HEK293 (cell line): ENCODE measurements at regions not wholly inside any gene's neighbourhood (a gene's known extent, or its start where the extent isn't known, plus 50 kb on each side); places are given as distances from the start of the nearest gene placed in this dataset.

Experiments used
- CTCF ChIA-PET: fragments of 350-600 bp; formaldehyde crosslinking; extraction: SDS; loops from one replicate; lab custom pipeline; 2021; ENCODE audit warnings: antibody characterized with exemption; lab: Yijun Ruan, JAX
- POLR2A ChIA-PET: fragments of 300-600 bp; formaldehyde crosslinking; extraction: SDS; loops from one replicate; lab custom pipeline; 2020; ENCODE audit warnings: antibody characterized with exemption, inconsistent platforms; lab: Yijun Ruan, JAX
- H3K27ac ChIP-seq: fragments of 200-500 bp; sonication (Bioruptor generic); 2 replicates; pipeline ENCODE4 v1.5.1; 2014; ENCODE audit warnings: low read depth, low read length, control low read depth, inconsistent platforms; ENCODE audit errors: extremely low read depth
- H3K36me3 ChIP-seq, 2 experiments: fragments of 200-500 bp in 1 of 2; sonication (Bioruptor generic) in 1 of 2; 1 replicate in 1 of 2; 2 replicates in 1 of 2; pipeline ENCODE4 v1.5.1; 2014 to 2017; ENCODE audit warnings: inconsistent platforms in 2 of 2, low read length in 2 of 2; ENCODE audit not compliant: control insufficient read depth in 2 of 2, insufficient read depth in 1 of 2
- H3K4me1 ChIP-seq: fragments of 200-500 bp; sonication (Bioruptor generic); 2 replicates; pipeline ENCODE4 v1.5.1; 2014; ENCODE audit warnings: mild to moderate bottlenecking, low read length, inconsistent platforms; ENCODE audit not compliant: control insufficient read depth, insufficient read depth
- H3K4me3 ChIP-seq: 2 replicates; pipeline ENCODE4 v1.5.1; 2011; ENCODE audit warnings: low read depth, mild to moderate bottlenecking, control low read depth, low read length, moderate library complexity
- H3K9me3 ChIP-seq: fragments of 200-500 bp; sonication (Bioruptor generic); 2 replicates; pipeline ENCODE4 v1.5.1; 2014; ENCODE audit warnings: low read depth, low read length, inconsistent platforms; ENCODE audit not compliant: control insufficient read depth, insufficient read depth
- CTCF ChIP-seq: fragments of 450-650 bp; formaldehyde crosslinking; IDR thresholded peaks from 2 replicates; pipeline ENCODE4 v1.5.1; 2016; ENCODE audit warnings: missing biosample characterization, missing genetic modification characterization
- KLF1 ChIP-seq: fragments of 450-650 bp; formaldehyde crosslinking; IDR thresholded peaks from 2 replicates; pipeline ENCODE4 v1.5.1; 2016; ENCODE audit warnings: missing biosample characterization, missing genetic modification characterization
- MYNN ChIP-seq: fragments of 450-650 bp; formaldehyde crosslinking; IDR thresholded peaks from 2 replicates; pipeline ENCODE4 v1.5.1; 2016; ENCODE audit warnings: missing biosample characterization, missing genetic modification characterization, borderline replicate concordance
- PRDM1 ChIP-seq: fragments of 450-650 bp; formaldehyde crosslinking; IDR thresholded peaks from 2 replicates; pipeline ENCODE4; 2016; ENCODE audit warnings: missing biosample characterization, missing genetic modification characterization
- SP2 ChIP-seq: fragments of 450-650 bp; formaldehyde crosslinking; IDR thresholded peaks from 2 replicates; pipeline ENCODE4 v1.5.1; 2016; ENCODE audit warnings: missing biosample characterization, missing genetic modification characterization
- SP3 ChIP-seq: fragments of 450-650 bp; formaldehyde crosslinking; IDR thresholded peaks from 2 replicates; pipeline ENCODE4 v1.5.1; 2016; ENCODE audit warnings: missing biosample characterization, missing genetic modification characterization
- ZBTB10 ChIP-seq: fragments of 450-650 bp; formaldehyde crosslinking; IDR thresholded peaks from 2 replicates; pipeline ENCODE4 v1.5.1; 2016; ENCODE audit warnings: missing biosample characterization, missing genetic modification characterization
- ZBTB20 ChIP-seq: fragments of 450-650 bp; formaldehyde crosslinking; IDR thresholded peaks from 2 replicates; pipeline ENCODE4 v1.5.1; 2016; ENCODE audit warnings: missing biosample characterization, missing genetic modification characterization
- ZBTB48 ChIP-seq: fragments of 450-650 bp; formaldehyde crosslinking; IDR thresholded peaks from 2 replicates; pipeline ENCODE4 v1.5.1; 2016; ENCODE audit warnings: missing biosample characterization, missing genetic modification characterization
- ZNF10 ChIP-seq: fragments of 450-650 bp; formaldehyde crosslinking; IDR thresholded peaks from 2 replicates; pipeline ENCODE4 v1.5.1; 2017; ENCODE audit warnings: missing biosample characterization, missing genetic modification characterization
- ZNF146 ChIP-seq: fragments of 450-650 bp; formaldehyde crosslinking; IDR thresholded peaks from 2 replicates; pipeline ENCODE4 v1.5.1; 2016; ENCODE audit warnings: missing biosample characterization, missing genetic modification characterization
- ZNF16 ChIP-seq: fragments of 450-650 bp; formaldehyde crosslinking; IDR thresholded peaks from 2 replicates; pipeline ENCODE4 v1.5.1; 2016; ENCODE audit warnings: low read depth, missing biosample characterization, missing genetic modification characterization
- ZNF350 ChIP-seq: fragments of 450-650 bp; formaldehyde crosslinking; IDR thresholded peaks from 2 replicates; pipeline ENCODE4 v1.5.0; 2017; ENCODE audit warnings: missing biosample characterization, mild to moderate bottlenecking, missing genetic modification characterization
- ZNF354C ChIP-seq: fragments of 450-650 bp; formaldehyde crosslinking; IDR thresholded peaks from 2 replicates; pipeline ENCODE4 v1.5.1; 2016; ENCODE audit warnings: missing biosample characterization, missing genetic modification characterization, low read depth, borderline replicate concordance
- ZNF473 ChIP-seq: fragments of 450-650 bp; formaldehyde crosslinking; IDR thresholded peaks from 2 replicates; pipeline ENCODE4 v1.5.1; 2017; ENCODE audit warnings: missing biosample characterization, missing genetic modification characterization
- ZNF488 ChIP-seq: fragments of 450-650 bp; formaldehyde crosslinking; IDR thresholded peaks from 2 replicates; pipeline ENCODE4 v1.5.1; 2016; ENCODE audit warnings: missing biosample characterization, missing genetic modification characterization
- ZNF548 ChIP-seq: fragments of 450-650 bp; formaldehyde crosslinking; IDR thresholded peaks from 2 replicates; pipeline ENCODE4 v1.5.1; 2016; ENCODE audit warnings: missing biosample characterization, missing genetic modification characterization
- ZNF555 ChIP-seq: fragments of 450-650 bp; formaldehyde crosslinking; conservative IDR thresholded peaks from 2 replicates; pipeline ENCODE4 v1.5.1; 2017; ENCODE audit warnings: missing biosample characterization, mild to moderate bottlenecking, missing genetic modification characterization, inconsistent platforms
- ZNF600 ChIP-seq: fragments of 450-650 bp; formaldehyde crosslinking; IDR thresholded peaks from 2 replicates; pipeline ENCODE4 v1.5.1; 2016; ENCODE audit warnings: missing biosample characterization, missing genetic modification characterization
- ZNF639 ChIP-seq: fragments of 450-650 bp; formaldehyde crosslinking; IDR thresholded peaks from 2 replicates; pipeline ENCODE4 v1.5.1; 2016; ENCODE audit warnings: missing biosample characterization, missing genetic modification characterization
- ZNF664 ChIP-seq: fragments of 450-650 bp; formaldehyde crosslinking; IDR thresholded peaks from 2 replicates; pipeline ENCODE4 v1.5.1; 2016; ENCODE audit warnings: missing biosample characterization, missing genetic modification characterization
- ZNF670 ChIP-seq: fragments of 450-650 bp; formaldehyde crosslinking; IDR thresholded peaks from 2 replicates; pipeline ENCODE4 v1.5.1; 2016; ENCODE audit warnings: missing biosample characterization, missing genetic modification characterization, low read depth
- ZNF707 ChIP-seq: fragments of 450-650 bp; formaldehyde crosslinking; IDR thresholded peaks from 2 replicates; pipeline ENCODE4 v1.5.1; 2016; ENCODE audit warnings: missing biosample characterization, missing genetic modification characterization
- TF ChIP-seq, protein P1 (sequence below): fragments of 450-650 bp; formaldehyde crosslinking; IDR thresholded peaks from 2 replicates; pipeline ENCODE4 v1.5.1; 2017; ENCODE audit warnings: missing biosample characterization, missing genetic modification characterization
- TF ChIP-seq, protein P2 (sequence below): fragments of 450-650 bp; formaldehyde crosslinking; IDR thresholded peaks from 2 replicates; pipeline ENCODE4 v1.5.1; 2016; ENCODE audit warnings: missing biosample characterization, missing genetic modification characterization
- TF ChIP-seq, protein P3 (sequence below): fragments of 450-650 bp; formaldehyde crosslinking; IDR thresholded peaks from 2 replicates; pipeline ENCODE4 v1.5.1; 2016; ENCODE audit warnings: missing biosample characterization, missing genetic modification characterization, low read depth

DNA sequence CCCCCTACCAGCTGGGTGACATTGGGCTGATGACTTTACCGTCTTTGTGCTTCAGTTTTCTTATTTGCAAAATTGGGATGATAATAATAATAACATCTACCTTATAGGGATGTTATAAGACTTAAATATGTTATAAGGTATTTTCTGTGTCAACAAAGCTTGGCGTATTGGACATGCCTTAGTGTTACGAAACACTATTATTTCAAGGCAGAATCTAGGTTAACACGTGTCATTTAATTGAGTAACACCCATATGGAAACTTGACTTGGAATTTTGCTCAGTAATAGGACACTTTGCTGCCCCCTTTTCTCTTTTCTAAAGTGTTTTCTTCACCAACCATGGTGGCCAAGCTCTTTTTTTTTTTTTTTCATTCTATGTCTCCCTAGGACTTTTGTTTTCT is 294.2 kb upstream of the SALL1 start:
- CTCF ChIA-PET: interaction anchor here (1.4 kb wide), 1 partner anchor 9 kb away, joined by 5 read pairs; no protein-coding TSS in a partner anchor
- POLR2A ChIA-PET: no interaction called here
- Histone ChIP-seq H3K27ac (no peak overlapping the region), H3K36me3 (no peaks in the 10 kb centered on the region), H3K9me3 (no peaks in the 10 kb centered on the region), H3K4me1 (no peaks in the 10 kb centered on the region; the same call in 1 of the 2 replicates), H3K4me3 (no peak overlapping the region)
- TF ChIP-seq ZNF16 (tag by site-specific recombination) (no peak), ZBTB10 (tag by site-specific recombination) (no peak), ZNF664 (tag by site-specific recombination) (no peak), KLF1 (tag by site-specific recombination) (no peak), SP2 (tag by site-specific recombination) (no peak), ZNF548 (no peak), ZNF600 (tag by site-specific recombination) (no peak), CTCF (no peak), ZNF707 (tag by site-specific recombination) (no peak), ZNF639 (tag by site-specific recombination) (no peak), ZNF350 (tag by site-specific recombination) (no peak)
- TF ChIP-seq, protein P1, sequence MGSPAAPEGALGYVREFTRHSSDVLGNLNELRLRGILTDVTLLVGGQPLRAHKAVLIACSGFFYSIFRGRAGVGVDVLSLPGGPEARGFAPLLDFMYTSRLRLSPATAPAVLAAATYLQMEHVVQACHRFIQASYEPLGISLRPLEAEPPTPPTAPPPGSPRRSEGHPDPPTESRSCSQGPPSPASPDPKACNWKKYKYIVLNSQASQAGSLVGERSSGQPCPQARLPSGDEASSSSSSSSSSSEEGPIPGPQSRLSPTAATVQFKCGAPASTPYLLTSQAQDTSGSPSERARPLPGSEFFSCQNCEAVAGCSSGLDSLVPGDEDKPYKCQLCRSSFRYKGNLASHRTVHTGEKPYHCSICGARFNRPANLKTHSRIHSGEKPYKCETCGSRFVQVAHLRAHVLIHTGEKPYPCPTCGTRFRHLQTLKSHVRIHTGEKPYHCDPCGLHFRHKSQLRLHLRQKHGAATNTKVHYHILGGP: no peak
- TF ChIP-seq, protein P2, sequence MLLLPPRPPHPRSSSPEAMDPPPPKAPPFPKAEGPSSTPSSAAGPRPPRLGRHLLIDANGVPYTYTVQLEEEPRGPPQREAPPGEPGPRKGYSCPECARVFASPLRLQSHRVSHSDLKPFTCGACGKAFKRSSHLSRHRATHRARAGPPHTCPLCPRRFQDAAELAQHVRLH (tag by site-specific recombination): no peak

- ChIA-PET CTCF (no interaction called here), POLR2A (no interaction called here)
- TF ChIP-seq, protein P3, sequence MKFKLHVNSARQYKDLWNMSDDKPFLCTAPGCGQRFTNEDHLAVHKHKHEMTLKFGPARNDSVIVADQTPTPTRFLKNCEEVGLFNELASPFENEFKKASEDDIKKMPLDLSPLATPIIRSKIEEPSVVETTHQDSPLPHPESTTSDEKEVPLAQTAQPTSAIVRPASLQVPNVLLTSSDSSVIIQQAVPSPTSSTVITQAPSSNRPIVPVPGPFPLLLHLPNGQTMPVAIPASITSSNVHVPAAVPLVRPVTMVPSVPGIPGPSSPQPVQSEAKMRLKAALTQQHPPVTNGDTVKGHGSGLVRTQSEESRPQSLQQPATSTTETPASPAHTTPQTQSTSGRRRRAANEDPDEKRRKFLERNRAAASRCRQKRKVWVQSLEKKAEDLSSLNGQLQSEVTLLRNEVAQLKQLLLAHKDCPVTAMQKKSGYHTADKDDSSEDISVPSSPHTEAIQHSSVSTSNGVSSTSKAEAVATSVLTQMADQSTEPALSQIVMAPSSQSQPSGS: no peak
- no peak for TF ChIP-seq ZNF146 (tag by site-specific recombination)
- TF ChIP-seq ZNF670 (tag by site-specific recombination): no peak
- TF ChIP-seq ZBTB20 (tag by site-specific recombination): no peak
- TF ChIP-seq ZNF555 (tag by site-specific recombination): no peak
- no peak for TF ChIP-seq PRDM1
- no peak for TF ChIP-seq SP3
- TF ChIP-seq ZNF707 (tag by site-specific recombination): no peak
- no peak for TF ChIP-seq ZNF488 (tag by site-specific recombination)
- TF ChIP-seq ZNF10 (tag by site-specific recombination): no peak
- no peak for TF ChIP-seq ZNF473 (tag by site-specific recombination)
- no peak for TF ChIP-seq ZBTB48
- TF ChIP-seq MYNN (tag by site-specific recombination): no peak
- TF ChIP-seq ZNF354C (tag by site-specific recombination): no peak
Observed at GRCh38 chr16:51443934-51444333, 292.9 kb upstream of the SALL1 start.

More at GRCh38 chr16:51443934-51444333, 292.9 kb upstream of the SALL1 start:
- no peak overlapping the region for H3K4me3 ChIP-seq
- H3K27ac ChIP-seq: no peak overlapping the region
- no peaks in the 10 kb centered on the region for H3K36me3 ChIP-seq
- H3K9me3 ChIP-seq: no peaks in the 10 kb centered on the region
- no peaks in the 10 kb centered on the region; the same call in 1 of the 2 replicates for H3K4me1 ChIP-seq
